Uterus (tissue), 3 donors: ENCODE measurements at regions not wholly inside any gene's neighbourhood (a gene's known extent, or its start where the extent isn't known, plus 50 kb on each side); places are given as distances from the start of the nearest gene placed in this dataset.

Experiments
- DNase-seq, 2 donors: peaks; one replicate each; pipeline ENCODE4 v3.0.0-alpha.2; 2019 to 2020
- H3K27ac ChIP-seq, 2 donors: fragments of 200-600 bp; sonication (generic); 1 replicate in 1 of 2; 2 replicates in 1 of 2; pipeline ENCODE4 v1.5.1; 2016 to 2018
- H3K27me3 ChIP-seq, 2 donors: fragments of 200-600 bp; sonication (generic); one replicate each; pipeline ENCODE4 v1.5.1; 2018 to 2019; ENCODE audit warnings: control low read depth in 1 of 2
- H3K36me3 ChIP-seq, 2 donors: fragments of 200-600 bp; sonication (generic); one replicate each; pipeline ENCODE4 v1.5.1; 2019; ENCODE audit warnings: control low read depth in 1 of 2
- H3K4me1 ChIP-seq, 2 donors: fragments of 200-600 bp; sonication (generic); one replicate each; pipeline ENCODE4 v1.5.1; 2018 to 2019; ENCODE audit warnings: control low read depth in 1 of 2
- H3K4me3 ChIP-seq, 2 donors: fragments of 200-600 bp; sonication (generic); 1 replicate in 1 of 2; 2 replicates in 1 of 2; pipeline ENCODE4 v1.5.1; 2018 to 2019; ENCODE audit warnings: mild to moderate bottlenecking in 1 of 2
- H3K9me3 ChIP-seq, 2 donors: fragments of 200-600 bp; sonication (generic); one replicate each; pipeline ENCODE4 v1.5.1; 2019; ENCODE audit warnings: control low read depth in 1 of 2
- CTCF ChIP-seq, 4 experiments: fragments of 200-600 bp in 2 of 4; fragments of 450-650 bp in 2 of 4; sonication (generic) in 2 of 4; IDR thresholded peaks; one replicate each; pipeline ENCODE4 v1.5.1; 2016 to 2019; ENCODE audit warnings: antibody characterized with exemption in 4 of 4, mild to moderate bottlenecking in 2 of 4, moderate library complexity in 1 of 4
- POLR2A ChIP-seq, 2 donors: fragments of 450-650 bp; IDR thresholded peaks; one replicate each; pipeline ENCODE4 v1.6.1; 2016; ENCODE audit warnings: antibody characterized with exemption in 2 of 2, mild to moderate bottlenecking in 1 of 2, moderate library complexity in 1 of 2
- intact Hi-C: fragments of 100-400 bp; cut with DNase I; formaldehyde crosslinking; loops from one replicate; pipeline ENCODE4 v1.15.1; 2023; ENCODE audit warnings: low total_unique reads
- donor health status: DM: yes; HTN: yes; CAD: no.

- Histone ChIP-seq H3K27ac (no peak overlapping the region), H3K36me3 (no peaks in the 10 kb centered on the region), H3K27me3 (no peaks in the 10 kb centered on the region), H3K4me1 (no peaks in the 10 kb centered on the region), H3K4me3 (no peak overlapping the region), H3K9me3 (no peaks in the 10 kb centered on the region)
- DNase-seq: no peak
- intact Hi-C loops: no loop called here
- TF ChIP-seq CTCF (IDR thresholded peaks at IDR 0.05): no peak
- TF ChIP-seq POLR2A (IDR thresholded peaks at IDR 0.05): no peak
These were observed 155.6 kb downstream of the SLC6A15 start for GRCh38 chr12:84756961-84757360.

- Histone ChIP-seq H3K9me3 (no peaks in the 10 kb centered on the region), H3K4me1 (no peaks in the 10 kb centered on the region), H3K27ac (no peak overlapping the region), H3K27me3 (no peaks in the 10 kb centered on the region), H3K4me3 (no peak overlapping the region), H3K36me3 (no peaks in the 10 kb centered on the region)
- intact Hi-C loops: no loop called here
- no peak for DNase-seq
- TF ChIP-seq CTCF (IDR thresholded peaks at IDR 0.05) (no peak), POLR2A (IDR thresholded peaks at IDR 0.05) (no peak)
These were observed 167.5 kb downstream of the SLC6A15 start for GRCh38 chr12:84745127-84745526.

- Histone ChIP-seq H3K9me3 (no peaks in the 10 kb centered on the region), H3K4me1 (no peaks in the 10 kb centered on the region), H3K36me3 (no peaks in the 10 kb centered on the region), H3K4me3 (no peak overlapping the region), H3K27me3 (no peaks in the 10 kb centered on the region), H3K27ac (no peak overlapping the region)
- TF ChIP-seq POLR2A (IDR thresholded peaks at IDR 0.05): no peak
- TF ChIP-seq CTCF (IDR thresholded peaks at IDR 0.05): no peak
- no peak for DNase-seq
- intact Hi-C loops: no loop called here
These were observed 170.9 kb downstream of the SLC6A15 start for GRCh38 chr12:84741692-84742091.

- Histone ChIP-seq H3K4me3 (no peak overlapping the region), H3K4me1 (no peaks in the 10 kb centered on the region), H3K36me3 (no peaks in the 10 kb centered on the region), H3K9me3 (no peaks in the 10 kb centered on the region), H3K27me3 (no peaks in the 10 kb centered on the region), H3K27ac (no peak overlapping the region)
- TF ChIP-seq CTCF (IDR thresholded peaks at IDR 0.05): no peak
- intact Hi-C loops: no loop called here
- DNase-seq: no peak
These were observed 171.6 kb downstream of the SLC6A15 start for GRCh38 chr12:84741031-84741430.

GRCh38 chr12:84740602-84741001, 172.0 kb downstream of the SLC6A15 start:
- Histone ChIP-seq H3K4me3 (no peak overlapping the region), H3K27ac (no peak overlapping the region), H3K27me3 (no peaks in the 10 kb centered on the region), H3K36me3 (no peaks in the 10 kb centered on the region), H3K9me3 (no peaks in the 10 kb centered on the region), H3K4me1 (no peaks in the 10 kb centered on the region)
- intact Hi-C loops: no loop called here
- DNase-seq: no peak
- TF ChIP-seq POLR2A (IDR thresholded peaks at IDR 0.05) (no peak), CTCF (IDR thresholded peaks at IDR 0.05) (no peak)
